ENCODE measurements at regions not wholly inside any gene's neighbourhood (a gene's known extent, or its start where the extent isn't known, plus 50 kb on each side); places are given as distances from the start of the nearest gene placed in this dataset.

- Histone ChIP-seq H3K27me3 (ENCODE audit: control insufficient read depth, insufficient read depth, low read length, poor library complexity, severe bottlenecking) (peaks cover 20% of the 10 kb centered on the region), H3K9me3 (ENCODE audit: control insufficient read depth, low read length) (no peaks in the 10 kb centered on the region), H3K4me3 (ENCODE audit: low read length) (no peak overlapping the region), H3K36me3 (ENCODE audit: control insufficient read depth, insufficient read depth, low read length) (no peaks in the 10 kb centered on the region), H3K4me1 (ENCODE audit: control insufficient read depth, insufficient read depth, low read length) (no peaks in the 10 kb centered on the region), H3K27ac (ENCODE audit: low read depth, low read length) (no peak overlapping the region), H3K9ac (ENCODE audit: extremely low read depth, low read length, poor library complexity, severe bottlenecking) (no peak overlapping the region)
- Mint-ChIP-seq H3K4me3 (no peak overlapping the region), H3K9me3 (no peaks in the 10 kb centered on the region), H3K4me1 (peaks cover 4% of the 10 kb centered on the region), H3K36me3 (ENCODE audit: low read depth) (no peaks in the 10 kb centered on the region), H3K27ac (no peak overlapping the region), H3K27me3 (ENCODE audit: insufficient read depth) (peaks cover 31% of the 10 kb centered on the region)
- 31 to 40% methylated on average over 11 to 16 of the region's 16 CpGs for WGBS, 2 experiments (ENCODE audit: insufficient coverage in 1 of 2, insufficient read length in 1 of 2)
- DNase-seq = peak; percentile 84
- peak; percentile 44 for TF ChIP-seq CTCF (conservative IDR thresholded peaks at IDR 0.05)
Observed at GRCh38 chr15:85897895-85898717, 103.4 kb upstream of the KLHL25 start.

GRCh38 chr15:85899927-85900326 lies 105.2 kb upstream of the KLHL25 start:
- DNase-seq = peak; percentile 50
- Histone ChIP-seq H3K27ac (ENCODE audit: low read depth, low read length) (no peak overlapping the region), H3K36me3 (ENCODE audit: control insufficient read depth, insufficient read depth, low read length) (no peaks in the 10 kb centered on the region), H3K9ac (ENCODE audit: extremely low read depth, low read length, poor library complexity, severe bottlenecking) (no peak overlapping the region), H3K9me3 (ENCODE audit: control insufficient read depth, low read length) (no peaks in the 10 kb centered on the region), H3K4me3 (ENCODE audit: low read length) (no peak overlapping the region), H3K27me3 (ENCODE audit: control insufficient read depth, insufficient read depth, low read length, poor library complexity, severe bottlenecking) (peaks cover 15% of the 10 kb centered on the region), H3K4me1 (ENCODE audit: control insufficient read depth, insufficient read depth, low read length) (no peaks in the 10 kb centered on the region)
- TF ChIP-seq CTCF (conservative IDR thresholded peaks at IDR 0.05) = no peak
- 54 to 69% methylated on average over 8 to 9 of the region's 9 CpGs for WGBS, 2 experiments (ENCODE audit: insufficient coverage in 1 of 2, insufficient read length in 1 of 2)
- no peaks in the 10 kb centered on the region for H3K36me3 Mint-ChIP-seq (ENCODE audit: low read depth)
- H3K4me1 Mint-ChIP-seq = peaks cover 4% of the 10 kb centered on the region
- no peak overlapping the region for H3K27ac Mint-ChIP-seq
- H3K27me3 Mint-ChIP-seq (ENCODE audit: insufficient read depth) = peaks cover 28% of the 10 kb centered on the region
- no peak overlapping the region for H3K4me3 Mint-ChIP-seq
- no peaks in the 10 kb centered on the region for H3K9me3 Mint-ChIP-seq

DNA sequence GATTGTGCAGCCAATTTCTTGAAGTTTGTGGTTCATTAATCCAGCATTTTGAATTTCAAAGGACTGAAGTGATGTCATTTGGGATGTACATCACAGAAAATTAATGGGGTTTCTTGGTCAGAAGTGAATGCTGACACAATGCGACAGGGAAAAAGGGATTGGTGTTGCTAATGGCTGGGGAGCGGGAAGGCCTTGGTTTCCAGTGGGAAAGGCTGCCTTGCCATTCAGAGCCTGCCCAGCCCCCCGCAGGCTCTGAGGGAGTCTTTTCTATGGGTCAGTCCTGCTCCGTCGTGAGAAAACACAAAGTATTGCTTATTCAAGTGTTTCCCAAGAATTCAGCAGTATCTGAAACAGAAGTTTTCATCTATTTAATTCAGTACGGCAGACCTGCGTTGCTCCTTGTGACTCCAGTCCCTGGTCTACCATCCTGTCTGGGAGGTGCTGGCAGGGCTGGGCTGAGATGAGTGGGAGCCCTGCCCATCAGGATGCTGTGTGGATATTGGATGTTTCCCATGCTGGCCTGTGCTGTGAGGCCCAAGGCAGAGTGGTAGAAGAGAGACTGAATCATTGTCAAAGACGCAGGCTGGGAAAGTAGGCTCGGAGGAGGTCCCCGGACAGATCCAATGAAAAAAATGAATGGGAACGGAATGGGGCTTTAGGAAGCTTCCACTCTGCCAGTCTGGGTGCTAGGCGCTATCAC lies 111.2 kb upstream of the KLHL25 start:
- Mint-ChIP-seq H3K27me3 (ENCODE audit: insufficient read depth) (peaks cover 4% of the 10 kb centered on the region), H3K4me3 (no peak overlapping the region), H3K9me3 (no peaks in the 10 kb centered on the region), H3K27ac (no peak overlapping the region), H3K4me1 (peaks cover 4% of the 10 kb centered on the region), H3K36me3 (ENCODE audit: low read depth) (no peaks in the 10 kb centered on the region)
- Histone ChIP-seq H3K9me3 (ENCODE audit: control insufficient read depth, low read length) (no peaks in the 10 kb centered on the region), H3K9ac (ENCODE audit: extremely low read depth, low read length, poor library complexity, severe bottlenecking) (no peak overlapping the region), H3K4me3 (ENCODE audit: low read length) (no peak overlapping the region), H3K27me3 (ENCODE audit: control insufficient read depth, insufficient read depth, low read length, poor library complexity, severe bottlenecking) (no peaks in the 10 kb centered on the region), H3K4me1 (ENCODE audit: control insufficient read depth, insufficient read depth, low read length) (no peaks in the 10 kb centered on the region), H3K36me3 (ENCODE audit: control insufficient read depth, insufficient read depth, low read length) (no peaks in the 10 kb centered on the region), H3K27ac (ENCODE audit: low read depth, low read length) (peak overlapping the region; percentile 75)
- no peak for DNase-seq
- 73 to 90% methylated on average over 10 to 12 of the region's 12 CpGs for WGBS, 2 experiments (ENCODE audit: insufficient coverage in 1 of 2, insufficient read length in 1 of 2)
- TF ChIP-seq CTCF (conservative IDR thresholded peaks at IDR 0.05) = no peak

All from endodermal cell (in vitro differentiated cells).